Spinal cord (tissue), 9 donors: ENCODE measurements at regions not wholly inside any gene's neighbourhood (a gene's known extent, or its start where the extent isn't known, plus 50 kb on each side); places are given as distances from the start of the nearest gene placed in this dataset.

ENCODE experiments used
- DNase-seq, 6 donors: peaks; one replicate each; pipeline versions ENCODE4 v3.0.0 to v3.0.0-alpha.2; 2013 to 2015; ENCODE audit warnings: low spot score in 6 of 6, low read depth in 4 of 6
- H3K27ac ChIP-seq: one replicate; pipeline ENCODE4 v1.5.1; 2013; ENCODE audit warnings: low read depth, low read length, control low read depth
- H3K27me3 ChIP-seq: one replicate; pipeline ENCODE4 v1.6.1; 2013; ENCODE audit warnings: low read length; ENCODE audit not compliant: control insufficient read depth, insufficient read depth
- H3K36me3 ChIP-seq: one replicate; pipeline ENCODE4 v1.6.1; 2013; ENCODE audit warnings: low read length; ENCODE audit not compliant: control insufficient read depth, insufficient read depth
- H3K4me1 ChIP-seq: one replicate; pipeline ENCODE4 v1.6.1; 2013; ENCODE audit warnings: low read length; ENCODE audit not compliant: control insufficient read depth, insufficient read depth
- H3K4me3 ChIP-seq: one replicate; pipeline ENCODE4 v1.5.1; 2013; ENCODE audit warnings: low read depth, low read length, control low read depth
- H3K9me3 ChIP-seq: one replicate; pipeline ENCODE4 v1.6.1; 2013; ENCODE audit warnings: low read length; ENCODE audit not compliant: control insufficient read depth, insufficient read depth
- WGBS: methylation state at CpG from one replicate; pipeline ENCODE4 v1.1.5; 2013; ENCODE audit warnings: missing lambda C conversion rate; ENCODE audit not compliant: insufficient coverage; 5-methylcytosine and 5-hydroxymethylcytosine counted together
- donor health status: healthy.

DNA sequence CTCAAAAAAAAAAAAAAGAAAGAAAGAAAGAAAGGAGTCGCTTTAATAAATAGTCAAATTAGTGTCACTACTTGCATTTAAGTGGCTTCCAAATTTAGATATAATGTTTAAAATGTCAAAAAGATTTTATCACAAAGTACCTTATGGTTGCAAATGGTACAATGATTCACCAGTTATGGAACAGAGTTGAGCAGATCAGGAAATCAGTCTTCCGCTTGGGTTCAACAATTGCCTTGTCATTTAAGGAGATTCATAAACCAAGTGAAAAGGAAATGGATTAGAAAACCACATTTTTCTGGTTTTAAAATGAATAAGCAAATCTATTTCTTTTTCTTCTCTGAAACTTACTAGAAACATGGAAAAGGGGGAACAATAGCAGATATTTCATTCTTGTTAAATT lies 94.8 kb upstream of the PTPRT start:
- no peak overlapping the region for H3K27ac ChIP-seq
- no peaks in the 10 kb centered on the region for H3K36me3 ChIP-seq
- no peaks in the 10 kb centered on the region for H3K9me3 ChIP-seq
- DNase-seq, result no peak
- WGBS, result 80% methylated on average over 1 of the region's 2 CpGs
- H3K4me1 ChIP-seq, result no peaks in the 10 kb centered on the region
- no peaks in the 10 kb centered on the region for H3K27me3 ChIP-seq
- no peak overlapping the region for H3K4me3 ChIP-seq

DNA sequence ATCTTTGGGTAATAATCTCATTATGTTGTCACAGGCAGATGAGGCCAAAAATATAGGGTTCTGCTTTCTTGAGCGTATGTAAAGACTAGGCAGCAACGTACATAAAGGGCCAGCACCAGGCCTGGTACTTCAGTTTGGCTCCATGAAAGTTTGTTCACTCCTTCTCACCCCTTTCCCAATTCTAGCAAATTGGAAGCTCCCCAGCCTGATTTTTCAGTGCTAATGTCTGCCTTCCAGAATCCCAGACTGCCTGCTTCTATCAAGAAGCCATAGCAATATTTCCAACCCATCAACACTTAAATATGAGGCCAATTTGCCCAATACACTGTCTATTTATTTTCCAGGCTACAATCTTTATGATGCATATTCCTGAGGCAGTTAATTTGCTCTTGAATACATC lies 93.4 kb upstream of the PTPRT start:
- Histone ChIP-seq H3K27ac (no peak overlapping the region), H3K9me3 (no peaks in the 10 kb centered on the region), H3K36me3 (no peaks in the 10 kb centered on the region), H3K27me3 (no peaks in the 10 kb centered on the region), H3K4me1 (no peaks in the 10 kb centered on the region), H3K4me3 (no peak overlapping the region)
- 80% methylated on average over 2 of the region's 2 CpGs for WGBS
- DNase-seq, result peak in 1 of 6 donors; percentile 69

DNA sequence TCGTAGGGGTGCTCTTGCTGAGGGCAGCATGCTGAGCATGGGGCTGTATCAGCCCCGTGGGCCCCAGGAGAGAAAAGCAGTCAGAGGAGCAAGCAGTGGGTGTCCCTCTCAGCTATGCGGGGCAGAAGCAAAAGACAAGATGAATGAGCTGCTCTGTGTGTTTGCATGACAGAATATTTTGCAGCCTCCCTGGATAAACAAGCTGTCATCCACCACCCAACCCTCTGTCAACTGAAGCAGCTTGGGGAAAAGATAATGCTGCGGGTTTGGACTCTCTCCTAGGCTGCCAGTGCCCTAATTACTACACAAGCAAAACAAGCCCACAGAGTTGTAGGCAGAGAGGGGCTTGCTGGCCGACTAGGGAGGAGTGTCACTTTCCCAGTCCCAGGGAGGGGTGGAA lies 82.3 kb upstream of the PTPRT start:
- Histone ChIP-seq H3K9me3 (no peaks in the 10 kb centered on the region), H3K36me3 (no peaks in the 10 kb centered on the region), H3K4me1 (no peaks in the 10 kb centered on the region), H3K27ac (no peak overlapping the region), H3K4me3 (no peak overlapping the region), H3K27me3 (no peaks in the 10 kb centered on the region)
- WGBS, result 56% methylated on average over 2 of the region's 5 CpGs
- peak in 1 of 6 donors; percentile 65 for DNase-seq

DNA sequence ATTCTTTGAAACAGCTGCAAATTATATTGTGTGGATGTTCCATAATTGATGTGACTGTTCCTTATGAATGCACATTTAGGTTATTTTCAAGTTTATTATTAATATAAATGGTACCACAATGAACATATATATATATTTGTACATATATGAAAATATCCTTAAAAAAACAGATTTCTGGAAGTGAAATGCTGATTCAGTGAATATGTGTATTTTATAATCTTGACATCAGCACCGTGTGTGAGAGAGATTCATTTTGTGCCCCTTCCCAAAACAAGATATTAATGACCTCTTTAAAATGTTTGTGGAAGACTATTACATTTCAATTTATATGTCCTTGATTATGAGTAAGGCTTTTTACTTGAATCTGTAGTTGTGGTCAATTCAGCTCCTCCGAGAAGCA lies 75.7 kb upstream of the PTPRT start:
- H3K27ac ChIP-seq, result no peak overlapping the region
- H3K4me1 ChIP-seq, result no peaks in the 10 kb centered on the region
- H3K36me3 ChIP-seq, result no peaks in the 10 kb centered on the region
- no peak overlapping the region for H3K4me3 ChIP-seq
- H3K27me3 ChIP-seq, result no peaks in the 10 kb centered on the region
- no peak for DNase-seq
- 67% methylated on average over 1 of the region's 2 CpGs for WGBS
- no peaks in the 10 kb centered on the region for H3K9me3 ChIP-seq

DNA sequence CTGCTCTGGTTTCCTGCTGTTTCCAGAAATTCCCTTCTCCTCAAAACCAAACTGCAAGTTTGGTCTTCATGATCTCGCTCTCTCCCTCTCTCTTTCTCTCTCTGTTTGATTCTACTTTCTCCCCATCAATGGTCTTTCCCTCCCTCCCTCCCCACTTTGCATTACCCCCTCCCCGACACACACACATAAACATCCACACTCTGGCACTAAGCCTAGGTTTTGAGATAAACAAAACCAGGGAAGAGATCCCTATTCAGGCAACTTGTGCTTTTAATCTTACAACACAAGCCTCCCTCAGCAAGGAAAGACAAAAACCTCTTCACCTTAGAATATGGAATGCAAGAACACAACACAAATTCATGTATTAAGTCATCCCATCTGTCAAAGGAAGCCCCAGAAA lies 73.5 kb upstream of the PTPRT start:
- H3K36me3 ChIP-seq, result no peaks in the 10 kb centered on the region
- WGBS, result 48% methylated on average over 2 of the region's 2 CpGs
- no peak overlapping the region for H3K27ac ChIP-seq
- no peaks in the 10 kb centered on the region for H3K27me3 ChIP-seq
- no peaks in the 10 kb centered on the region for H3K9me3 ChIP-seq
- H3K4me3 ChIP-seq, result no peak overlapping the region
- H3K4me1 ChIP-seq, result no peaks in the 10 kb centered on the region
- DNase-seq, result no peak

DNA sequence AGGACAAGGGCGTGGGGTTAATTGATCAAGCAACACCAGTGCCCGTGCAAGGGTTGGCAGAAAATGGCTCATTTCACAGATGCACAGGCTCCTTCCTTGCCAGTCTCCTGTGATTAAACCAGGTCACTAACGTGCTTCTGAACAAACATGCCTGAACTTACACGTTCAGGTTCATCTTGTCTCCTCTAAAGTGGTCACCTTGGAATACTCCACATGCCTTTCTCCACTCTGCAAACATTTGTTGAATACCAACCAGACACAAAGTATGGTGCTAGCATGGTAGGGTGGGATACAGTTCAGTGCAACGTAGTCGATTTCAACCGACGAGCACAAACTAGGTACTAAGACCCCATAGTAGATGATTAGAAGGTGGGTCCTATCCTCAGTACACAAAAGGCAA lies 72.6 kb upstream of the PTPRT start:
- DNase-seq, result no peak
- no peaks in the 10 kb centered on the region for H3K27me3 ChIP-seq
- WGBS, result 91% methylated on average over 7 of the region's 8 CpGs
- H3K4me3 ChIP-seq, result no peak overlapping the region
- H3K9me3 ChIP-seq, result no peaks in the 10 kb centered on the region
- H3K27ac ChIP-seq, result no peak overlapping the region
- H3K4me1 ChIP-seq, result no peaks in the 10 kb centered on the region
- H3K36me3 ChIP-seq, result no peaks in the 10 kb centered on the region

DNA sequence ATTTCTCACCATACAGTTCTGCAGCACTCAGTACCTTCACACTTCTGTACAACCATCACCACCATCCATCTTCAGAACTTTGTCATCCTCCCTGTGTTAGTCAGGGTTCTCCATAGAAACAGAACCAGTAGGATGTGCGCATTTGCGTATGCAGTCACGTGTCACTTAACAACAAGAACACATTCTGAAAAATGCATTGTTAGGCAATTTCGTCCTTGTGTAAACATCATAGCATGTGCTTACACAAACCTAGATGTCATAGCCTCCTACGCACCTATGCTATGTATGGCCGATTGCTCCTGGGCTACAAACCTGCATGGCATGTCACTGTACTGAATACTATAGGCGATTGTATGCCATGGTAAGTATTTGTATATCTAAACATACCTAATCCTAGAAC lies 66.2 kb upstream of the PTPRT start:
- H3K4me1 ChIP-seq, result no peaks in the 10 kb centered on the region
- H3K36me3 ChIP-seq, result no peaks in the 10 kb centered on the region
- 89% methylated on average over 3 of the region's 7 CpGs for WGBS
- H3K27ac ChIP-seq, result no peak overlapping the region
- H3K27me3 ChIP-seq, result no peaks in the 10 kb centered on the region
- no peak for DNase-seq
- no peaks in the 10 kb centered on the region for H3K9me3 ChIP-seq
- no peak overlapping the region for H3K4me3 ChIP-seq

DNA sequence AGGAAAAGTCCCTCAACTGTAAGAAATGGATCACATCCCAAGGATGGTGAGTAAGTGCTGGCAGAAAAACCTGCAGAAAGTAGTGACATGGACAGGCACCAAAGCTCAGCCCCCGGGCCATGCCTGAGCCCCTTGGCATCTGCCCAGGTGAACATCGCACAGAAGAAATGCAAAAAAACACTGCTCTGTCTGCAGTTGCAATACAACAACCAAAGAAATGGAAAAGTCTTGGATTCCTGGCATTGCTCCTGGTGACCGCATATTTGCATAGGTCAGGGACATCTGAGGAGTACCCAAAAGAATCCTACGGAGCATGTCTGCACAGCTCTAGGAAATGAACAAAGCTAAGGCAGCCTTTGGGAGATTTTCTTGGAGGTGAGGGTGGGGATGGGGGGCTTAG lies 63.1 kb upstream of the PTPRT start:
- Histone ChIP-seq H3K36me3 (no peaks in the 10 kb centered on the region), H3K9me3 (no peaks in the 10 kb centered on the region), H3K4me3 (no peak overlapping the region), H3K4me1 (no peaks in the 10 kb centered on the region), H3K27ac (no peak overlapping the region), H3K27me3 (no peaks in the 10 kb centered on the region)
- 79% methylated on average over 3 of the region's 4 CpGs for WGBS
- DNase-seq, result no peak

DNA sequence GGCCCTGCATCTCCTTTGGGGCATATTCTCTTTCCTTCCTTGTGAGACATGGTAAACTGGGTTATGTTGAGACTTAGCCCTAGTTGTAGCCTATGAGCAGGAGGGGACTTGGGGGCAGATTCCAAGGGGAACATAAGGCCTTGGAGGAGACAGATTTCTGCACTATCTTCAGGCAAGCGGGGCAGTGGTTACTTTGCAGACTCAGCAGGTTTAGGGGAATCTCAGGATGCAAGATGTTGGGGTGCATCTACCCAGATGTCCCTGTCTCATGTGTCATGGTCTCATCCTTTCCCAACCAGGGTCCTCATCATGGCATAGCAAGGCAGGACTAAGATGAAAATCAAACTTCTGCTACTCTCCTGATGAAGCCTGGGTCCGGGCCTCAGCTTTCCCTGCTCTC lies 58.6 kb upstream of the PTPRT start:
- no peaks in the 10 kb centered on the region for H3K9me3 ChIP-seq
- H3K27ac ChIP-seq, result no peak overlapping the region
- no peak for DNase-seq
- WGBS, result 90% methylated on average over 2 of the region's 2 CpGs
- no peaks in the 10 kb centered on the region for H3K27me3 ChIP-seq
- H3K4me3 ChIP-seq, result no peak overlapping the region
- H3K36me3 ChIP-seq, result no peaks in the 10 kb centered on the region
- peaks cover 4% of the 10 kb centered on the region for H3K4me1 ChIP-seq

DNA sequence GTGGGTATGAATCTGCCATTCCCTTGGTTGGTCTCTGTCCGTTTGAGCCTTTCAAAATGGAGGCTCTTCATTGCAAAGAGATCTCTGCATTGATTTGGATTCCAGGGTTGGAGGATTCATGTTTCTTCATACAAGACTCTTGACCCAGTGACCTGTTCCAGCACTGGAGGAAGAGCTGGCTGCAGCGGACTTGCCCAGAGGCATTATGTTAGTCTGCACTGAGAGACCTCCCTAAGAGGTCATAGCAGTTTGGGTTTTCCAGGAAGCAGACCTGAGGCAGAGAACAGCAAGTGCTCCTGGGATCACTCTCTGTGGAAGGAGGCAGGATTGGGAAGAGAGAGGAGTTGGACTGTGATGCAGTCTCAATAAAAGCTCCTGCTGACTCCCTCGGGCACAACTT lies 57.7 kb upstream of the PTPRT start:
- DNase-seq, result no peak
- H3K9me3 ChIP-seq, result no peaks in the 10 kb centered on the region
- H3K4me3 ChIP-seq, result no peak overlapping the region
- H3K27ac ChIP-seq, result no peak overlapping the region
- H3K4me1 ChIP-seq, result peaks cover 4% of the 10 kb centered on the region
- WGBS, result 100% methylated on average over 2 of the region's 3 CpGs
- H3K27me3 ChIP-seq, result no peaks in the 10 kb centered on the region
- no peaks in the 10 kb centered on the region for H3K36me3 ChIP-seq
